Activated naive CD4-positive, alpha-beta T cell (primary cell): ENCODE measurements at regions not wholly inside any gene's neighbourhood (a gene's known extent, or its start where the extent isn't known, plus 50 kb on each side); places are given as distances from the start of the nearest gene placed in this dataset.
"Not testable (repeated sequence)": the region's sequence is repeated elsewhere in the genome, so short reads cannot be mapped to it uniquely, and the experiment has no call there.

Source experiments
- DNase-seq, 4 experiments: peaks; one replicate each; lab custom pipeline; 2025; lab: John Stamatoyannopoulos, UW

- DNase-seq: no peak
Measured at GRCh38 chr6:142637624-142638351, 307.2 kb downstream of the HIVEP2 start.

DNA sequence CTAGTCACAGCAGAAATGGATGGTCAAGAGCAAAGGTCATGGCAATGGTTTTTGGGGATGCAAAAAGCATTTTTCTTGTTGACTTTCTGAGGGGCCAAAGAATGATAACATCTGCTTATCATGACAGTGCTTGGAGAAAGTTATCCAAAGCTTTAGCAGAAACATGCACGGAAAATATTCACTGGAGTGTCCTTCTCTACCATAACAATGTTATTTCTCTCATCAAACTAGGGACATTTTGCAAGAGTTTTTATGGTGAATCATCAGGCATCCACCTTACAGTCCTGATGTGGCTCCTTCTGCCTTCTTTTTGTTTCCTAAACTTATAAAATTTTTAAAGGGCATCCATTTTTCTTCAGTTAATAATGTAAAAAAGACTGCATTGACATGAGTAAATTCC, 302.3 kb downstream of the HIVEP2 start:
- DNase-seq: no peak

DNA sequence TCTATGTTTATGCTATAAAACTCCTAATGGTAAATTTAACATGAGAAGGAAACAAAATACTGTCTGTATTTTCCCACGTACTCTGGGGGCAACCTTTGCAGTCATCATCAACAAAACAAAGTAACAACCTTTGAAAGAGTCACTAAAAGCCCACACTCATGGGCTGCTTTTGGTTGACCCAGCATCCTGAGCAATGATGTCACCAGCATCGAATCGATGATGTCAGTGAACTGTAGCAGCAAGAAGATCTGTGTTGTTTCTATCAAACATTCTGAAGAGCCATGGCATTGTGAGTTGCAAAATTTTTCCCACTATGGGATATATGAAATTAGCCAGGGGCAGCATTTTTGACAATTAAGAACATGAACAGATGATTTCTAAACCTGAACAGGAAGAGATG, 300.1 kb downstream of the HIVEP2 start:
- no peak for DNase-seq

DNA sequence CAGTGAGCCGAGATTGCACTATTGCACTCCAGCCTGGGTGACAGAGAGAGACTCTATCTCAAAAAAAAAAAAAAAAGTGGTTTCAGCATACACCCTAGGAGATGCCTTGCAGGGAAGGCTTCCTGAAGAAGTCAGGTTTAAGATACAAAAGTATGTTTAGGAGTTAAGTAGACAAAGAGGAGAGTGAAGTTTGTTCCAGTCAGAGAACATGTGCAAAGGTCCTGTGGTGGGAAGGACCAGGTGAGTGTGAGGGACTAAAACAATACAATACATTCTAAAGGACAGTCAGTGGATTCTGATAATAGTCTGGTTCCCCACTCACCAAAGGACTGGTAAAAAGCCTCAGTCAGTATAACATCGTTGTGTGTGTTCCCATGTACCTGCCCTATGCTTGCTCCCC, 299.3 kb downstream of the HIVEP2 start:
- DNase-seq: no peak

DNA sequence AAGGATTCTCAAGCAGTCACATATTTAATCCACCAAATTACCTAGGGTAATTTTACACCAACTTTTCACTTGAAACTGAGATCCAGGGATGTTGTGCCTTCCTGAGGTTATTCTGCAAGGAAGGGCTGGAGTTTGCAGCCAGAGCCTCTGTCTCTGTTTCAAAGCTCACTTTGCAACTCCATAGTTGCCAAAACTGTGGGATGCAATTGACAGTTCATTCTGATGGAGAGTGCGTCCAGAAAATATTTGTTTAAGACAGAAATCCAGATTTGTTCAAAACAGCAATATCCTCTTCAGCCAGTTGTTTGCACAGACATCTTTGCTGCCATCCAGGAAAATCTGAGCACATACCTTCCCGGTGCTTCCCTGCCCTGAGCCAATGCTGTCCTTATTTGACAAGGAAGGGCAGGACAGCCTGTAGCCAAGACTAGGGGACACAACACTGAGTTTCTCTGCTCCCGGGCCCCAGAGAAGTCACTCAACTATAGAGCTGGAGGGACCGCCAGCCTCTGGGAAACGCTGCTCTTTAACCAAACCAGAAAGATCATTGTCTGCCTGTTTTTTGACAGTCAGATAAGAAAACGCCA, 297.4 kb downstream of the HIVEP2 start:
- DNase-seq: no peak

- DNase-seq: no peak
Measured at GRCh38 chr6:142648036-142648451, 296.9 kb downstream of the HIVEP2 start.

DNA sequence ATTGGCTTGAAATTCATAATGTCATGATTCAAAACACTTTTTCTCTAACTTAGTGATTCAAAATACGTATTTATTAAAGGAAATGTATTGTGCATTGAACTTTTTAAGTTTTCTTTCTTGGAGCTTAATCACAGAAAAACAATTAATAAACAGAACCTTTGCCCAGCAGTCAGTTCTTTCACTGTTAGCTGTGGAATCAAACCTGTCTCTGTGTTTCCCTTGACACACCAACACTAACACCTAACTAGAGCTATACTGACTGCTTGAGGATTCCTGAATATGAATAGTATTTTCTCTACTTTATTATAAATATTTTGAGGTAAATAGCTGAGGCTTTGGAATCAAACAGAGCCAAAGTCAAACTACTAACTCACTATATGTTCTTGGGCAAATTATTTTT, 296.4 kb downstream of the HIVEP2 start:
- no peak for DNase-seq

DNA sequence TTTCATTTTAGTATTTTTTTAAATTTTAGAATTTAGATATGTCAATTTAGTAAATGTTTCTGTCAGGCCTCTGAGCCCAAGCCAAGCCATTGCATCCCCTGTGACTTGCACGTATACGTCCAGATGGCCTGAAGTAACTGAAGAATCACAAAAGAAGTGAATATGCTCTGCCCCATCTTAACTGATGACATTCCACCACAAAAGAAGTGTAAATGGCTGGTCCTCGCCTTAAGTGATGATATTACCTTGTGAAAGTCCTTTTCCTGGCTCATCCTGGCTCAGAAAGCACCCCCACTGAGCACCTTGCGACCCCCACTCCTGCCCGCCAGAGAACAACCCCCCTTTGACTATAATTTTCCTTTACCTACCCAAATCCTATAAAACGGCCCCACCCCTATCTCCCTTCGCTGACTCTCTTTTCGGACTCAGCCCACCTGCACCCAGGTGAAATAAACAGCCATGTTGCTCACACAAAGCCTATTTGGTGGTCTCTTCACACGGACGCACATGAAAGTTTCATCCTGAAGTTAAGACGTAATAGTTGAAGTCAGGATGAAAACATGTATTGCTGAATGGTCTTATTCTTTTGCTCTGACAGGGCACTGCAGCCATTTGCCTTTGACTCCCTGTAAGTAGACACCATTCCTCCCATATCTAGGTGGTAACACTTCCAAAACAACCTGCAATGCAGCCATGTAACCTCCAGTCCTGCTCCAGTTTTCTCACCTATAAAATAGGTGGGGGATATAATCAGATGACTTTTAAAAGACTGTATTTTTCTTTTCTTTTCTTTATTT, 295.3 kb downstream of the HIVEP2 start:
- DNase-seq: not testable (repeated sequence)

DNA sequence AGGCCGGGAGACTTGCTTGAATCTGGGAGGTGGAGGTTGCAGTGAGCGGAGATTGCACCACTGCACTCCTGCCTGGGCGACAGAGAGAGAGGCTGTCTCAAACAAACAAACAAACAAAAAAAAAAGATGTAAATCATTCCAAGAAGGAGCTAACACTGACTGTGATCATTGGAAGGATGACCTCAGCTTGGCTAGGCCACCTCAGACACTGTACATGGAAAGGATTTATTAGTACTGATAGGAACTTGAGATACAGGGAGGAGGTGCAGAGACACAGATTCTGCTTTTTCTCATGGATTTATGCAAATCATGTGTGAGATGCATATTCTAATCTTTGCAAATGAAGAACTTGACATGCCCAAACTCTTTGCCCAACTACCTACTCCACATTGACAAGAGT, 293.6 kb downstream of the HIVEP2 start:
- DNase-seq: no peak

DNA sequence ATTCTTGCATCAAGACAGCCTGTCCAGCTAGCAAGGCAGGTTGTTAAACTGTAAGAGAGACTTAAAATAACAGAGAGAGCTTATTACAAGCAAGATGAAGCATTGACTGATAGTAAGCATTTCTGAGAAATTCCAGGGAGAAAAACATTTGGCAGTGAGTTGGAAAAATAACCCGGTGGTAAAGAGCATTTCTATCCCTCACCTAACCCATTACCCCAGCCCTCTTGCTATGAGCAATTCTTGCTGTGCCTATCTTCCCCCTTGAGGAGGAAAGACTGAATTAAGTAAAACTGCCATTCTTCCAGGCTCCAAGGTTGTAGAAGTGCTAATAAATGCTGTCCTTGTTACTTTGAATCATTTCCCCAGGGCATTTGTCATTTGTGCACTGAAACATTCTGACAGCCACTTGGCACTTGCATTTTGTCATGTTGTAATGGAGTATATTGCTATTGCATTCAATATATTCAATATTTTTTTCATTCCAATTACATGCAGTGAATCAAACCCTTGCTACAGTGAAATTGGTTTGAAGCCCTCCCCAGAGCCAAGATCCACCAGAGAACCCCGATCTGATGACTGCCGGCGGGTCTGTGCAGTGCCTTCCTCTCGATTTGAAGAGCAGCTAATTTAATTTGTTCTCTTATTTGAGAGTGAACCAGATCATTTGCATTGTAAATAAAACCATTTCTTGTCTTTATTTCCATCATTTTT, 291.1 kb downstream of the HIVEP2 start:
- no peak for DNase-seq

DNA sequence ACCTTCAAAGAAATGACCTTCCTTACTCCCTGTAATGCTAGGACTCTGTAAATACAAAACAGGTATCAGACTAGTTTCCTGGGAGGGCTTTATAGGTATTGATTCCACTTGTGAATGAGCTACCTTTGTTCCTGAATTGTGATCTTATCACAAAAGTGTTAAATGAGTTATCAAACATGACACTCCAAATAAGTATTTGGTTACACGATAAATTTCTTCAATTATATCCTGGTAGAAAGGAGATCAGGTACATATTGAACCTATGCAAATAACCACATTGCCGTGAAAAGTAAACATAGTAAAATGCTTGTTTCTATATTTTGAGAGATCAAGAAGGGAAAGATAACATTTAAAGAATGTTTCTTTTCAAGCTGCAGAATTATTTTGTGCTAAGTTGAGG, 285.3 kb downstream of the HIVEP2 start:
- no peak for DNase-seq

DNA sequence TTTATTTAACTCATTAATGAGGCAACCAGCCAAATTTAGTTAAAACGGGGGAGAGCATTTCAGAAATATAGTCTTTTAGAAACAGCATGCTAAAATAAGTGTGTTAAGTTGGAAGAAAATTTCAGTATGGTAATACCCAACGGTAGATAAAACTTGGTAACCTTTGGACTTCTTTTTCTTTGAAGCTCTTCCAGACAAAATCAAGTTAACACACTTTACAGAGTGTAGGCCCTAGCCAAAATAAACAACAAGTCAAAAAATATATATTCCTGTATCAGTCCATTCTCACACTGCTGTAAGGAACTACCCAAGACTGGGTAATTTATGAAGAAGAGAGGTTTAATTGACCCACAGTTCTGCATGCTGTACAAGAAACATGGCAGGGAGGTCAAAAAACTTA, 279.6 kb downstream of the HIVEP2 start:
- DNase-seq: no peak

DNA sequence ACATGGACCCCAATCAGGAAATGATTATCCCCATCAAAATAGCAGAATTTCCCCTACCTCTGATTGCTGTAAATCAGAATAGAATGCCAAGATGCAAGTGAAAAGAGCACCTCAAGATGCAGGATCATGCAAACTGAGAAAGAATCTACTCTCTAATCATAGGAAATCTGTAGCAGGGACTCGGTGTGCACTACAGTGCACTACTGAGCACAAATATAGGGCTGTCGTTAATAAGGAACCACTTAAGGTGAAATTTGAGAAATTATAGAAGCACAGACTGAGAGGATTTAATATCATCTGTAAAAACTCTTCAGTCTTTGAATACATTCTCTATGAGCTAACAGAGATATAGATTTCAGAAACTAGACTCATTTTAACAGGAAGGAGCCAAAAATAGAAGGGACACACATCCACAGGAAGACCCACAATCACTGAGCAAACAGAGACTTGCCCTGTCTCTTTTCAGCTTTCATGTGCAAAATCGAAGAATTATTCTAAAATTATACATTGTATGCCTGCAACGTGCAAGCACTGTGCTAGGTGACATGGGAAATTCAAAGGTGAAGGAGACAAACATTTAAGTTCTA, 278.3 kb downstream of the HIVEP2 start:
- DNase-seq: no peak

GRCh38 chr6:142669471-142670351, 275.3 kb downstream of the HIVEP2 start:
- no peak for DNase-seq

DNA sequence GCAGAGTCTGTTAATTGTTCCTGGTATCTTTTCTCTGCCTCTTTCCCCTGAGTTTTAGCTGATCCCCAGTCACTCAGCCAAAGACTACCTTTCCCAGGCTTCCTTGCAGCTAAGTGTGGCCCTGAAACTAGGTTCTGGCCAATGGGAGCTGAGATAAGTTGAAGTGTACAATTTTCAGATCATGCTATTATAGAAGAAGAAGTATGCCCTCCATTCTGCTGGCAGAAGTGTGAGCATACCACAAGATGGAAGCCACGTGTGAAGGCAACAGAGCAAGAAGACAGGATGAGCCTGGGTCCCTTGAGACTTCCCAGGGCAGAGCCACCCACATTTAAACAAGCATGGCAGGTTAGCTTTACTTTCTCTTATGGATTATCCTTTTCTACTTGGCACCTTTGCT, 273.2 kb downstream of the HIVEP2 start:
- no peak for DNase-seq

- DNase-seq: no peak
Measured at GRCh38 chr6:142675517-142675916, 269.5 kb downstream of the HIVEP2 start.

GRCh38 chr6:142676027-142676443, 268.9 kb downstream of the HIVEP2 start:
- DNase-seq: no peak

GRCh38 chr6:142676647-142677192, 268.3 kb downstream of the HIVEP2 start:
- DNase-seq: no peak

GRCh38 chr6:142679907-142680700, 264.9 kb downstream of the HIVEP2 start:
- DNase-seq: peak in 1 of 4 experiments; percentile 25

- no peak for DNase-seq
Measured at GRCh38 chr6:142681099-142681498, 263.9 kb downstream of the HIVEP2 start.
